Cardiac fibroblast (primary cell): ENCODE measurements at regions not wholly inside any gene's neighbourhood (a gene's known extent, or its start where the extent isn't known, plus 50 kb on each side); places are given as distances from the start of the nearest gene placed in this dataset.

ENCODE experiments used
- DNase-seq, 2 donors: peaks; one replicate each; pipeline versions ENCODE4 v3.0.0 to v3.0.0-alpha.2; 2010; ENCODE audit warnings: low read depth in 2 of 2
- H3K4me3 ChIP-seq, 2 donors: replicated peaks in 1 of 2; 1 replicate in 1 of 2; 2 replicates in 1 of 2; pipeline ENCODE4 v1.5.1; 2011; ENCODE audit warnings: low read depth in 2 of 2, low read length in 2 of 2, mild to moderate bottlenecking in 2 of 2, moderate library complexity in 1 of 2
- TF ChIP-seq, protein P1 (sequence below): IDR thresholded peaks from one replicate; pipeline ENCODE4 v1.5.1; 2011; ENCODE audit warnings: low read depth, mild to moderate bottlenecking, low read length, inconsistent platforms

DNA sequence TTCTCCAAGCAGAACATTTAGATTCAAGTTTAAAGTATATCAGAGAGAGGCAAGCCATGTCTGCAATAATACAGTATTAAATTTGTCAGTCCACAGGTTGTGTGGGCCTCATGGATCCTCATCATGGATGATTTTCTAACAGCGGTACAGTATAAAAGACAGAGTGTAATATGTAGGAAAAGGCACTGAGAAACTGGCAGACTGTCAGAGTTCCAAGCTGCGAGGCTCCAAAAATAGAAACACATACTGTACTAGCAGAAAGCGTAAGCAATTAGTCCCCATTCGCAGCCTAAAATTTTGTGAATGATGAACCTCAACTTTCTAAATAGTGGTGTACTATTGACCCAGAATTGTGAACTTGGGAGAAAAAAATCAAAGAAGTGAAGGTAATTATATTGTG lies 933.3 kb downstream of the XPNPEP1 start:
- TF ChIP-seq, protein P1, sequence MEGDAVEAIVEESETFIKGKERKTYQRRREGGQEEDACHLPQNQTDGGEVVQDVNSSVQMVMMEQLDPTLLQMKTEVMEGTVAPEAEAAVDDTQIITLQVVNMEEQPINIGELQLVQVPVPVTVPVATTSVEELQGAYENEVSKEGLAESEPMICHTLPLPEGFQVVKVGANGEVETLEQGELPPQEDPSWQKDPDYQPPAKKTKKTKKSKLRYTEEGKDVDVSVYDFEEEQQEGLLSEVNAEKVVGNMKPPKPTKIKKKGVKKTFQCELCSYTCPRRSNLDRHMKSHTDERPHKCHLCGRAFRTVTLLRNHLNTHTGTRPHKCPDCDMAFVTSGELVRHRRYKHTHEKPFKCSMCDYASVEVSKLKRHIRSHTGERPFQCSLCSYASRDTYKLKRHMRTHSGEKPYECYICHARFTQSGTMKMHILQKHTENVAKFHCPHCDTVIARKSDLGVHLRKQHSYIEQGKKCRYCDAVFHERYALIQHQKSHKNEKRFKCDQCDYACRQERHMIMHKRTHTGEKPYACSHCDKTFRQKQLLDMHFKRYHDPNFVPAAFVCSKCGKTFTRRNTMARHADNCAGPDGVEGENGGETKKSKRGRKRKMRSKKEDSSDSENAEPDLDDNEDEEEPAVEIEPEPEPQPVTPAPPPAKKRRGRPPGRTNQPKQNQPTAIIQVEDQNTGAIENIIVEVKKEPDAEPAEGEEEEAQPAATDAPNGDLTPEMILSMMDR: no peak
- no peak overlapping the region for H3K4me3 ChIP-seq
- DNase-seq: no peak

DNA sequence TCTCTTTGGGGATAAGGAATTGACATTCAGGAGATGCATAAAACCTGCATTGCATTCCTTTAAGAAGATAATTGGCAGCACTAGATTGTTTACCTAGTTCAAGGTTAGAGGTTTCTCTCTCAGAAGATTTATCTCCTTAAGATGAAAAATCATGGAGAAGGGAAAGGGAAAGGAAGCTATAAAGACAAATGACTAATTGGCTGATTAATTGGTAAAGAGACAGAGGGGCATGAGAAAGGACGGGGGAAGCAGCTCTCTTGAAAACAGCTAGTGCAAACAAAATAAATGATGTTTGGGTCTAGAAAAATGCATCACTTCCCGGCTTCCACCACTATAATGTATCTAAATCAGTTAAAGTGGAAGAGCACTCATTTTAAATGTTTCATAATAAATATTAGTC lies 941.2 kb downstream of the XPNPEP1 start:
- DNase-seq: no peak
- TF ChIP-seq, protein P1: no peak
- no peak overlapping the region for H3K4me3 ChIP-seq

DNA sequence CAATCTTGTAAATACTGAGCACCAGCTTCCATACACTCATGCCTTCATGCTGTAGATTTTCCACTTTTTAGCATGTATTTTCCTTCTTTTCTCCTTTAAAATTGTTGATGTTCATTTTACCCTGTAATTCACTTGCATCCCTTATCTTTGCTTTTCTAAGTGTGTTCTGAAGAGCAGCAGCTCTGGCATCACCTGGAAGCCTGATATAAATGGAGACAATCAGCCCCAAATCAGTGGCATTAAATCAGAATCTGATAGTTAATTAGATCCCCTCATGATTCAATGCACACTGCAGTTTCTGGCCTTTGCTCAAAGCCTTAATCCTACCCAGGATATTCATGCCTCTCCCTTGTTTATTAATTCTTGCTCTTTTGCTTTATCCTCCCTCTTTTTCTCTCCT lies 942.4 kb downstream of the XPNPEP1 start:
- TF ChIP-seq, protein P1: no peak
- H3K4me3 ChIP-seq: no peak overlapping the region
- no peak for DNase-seq

DNA sequence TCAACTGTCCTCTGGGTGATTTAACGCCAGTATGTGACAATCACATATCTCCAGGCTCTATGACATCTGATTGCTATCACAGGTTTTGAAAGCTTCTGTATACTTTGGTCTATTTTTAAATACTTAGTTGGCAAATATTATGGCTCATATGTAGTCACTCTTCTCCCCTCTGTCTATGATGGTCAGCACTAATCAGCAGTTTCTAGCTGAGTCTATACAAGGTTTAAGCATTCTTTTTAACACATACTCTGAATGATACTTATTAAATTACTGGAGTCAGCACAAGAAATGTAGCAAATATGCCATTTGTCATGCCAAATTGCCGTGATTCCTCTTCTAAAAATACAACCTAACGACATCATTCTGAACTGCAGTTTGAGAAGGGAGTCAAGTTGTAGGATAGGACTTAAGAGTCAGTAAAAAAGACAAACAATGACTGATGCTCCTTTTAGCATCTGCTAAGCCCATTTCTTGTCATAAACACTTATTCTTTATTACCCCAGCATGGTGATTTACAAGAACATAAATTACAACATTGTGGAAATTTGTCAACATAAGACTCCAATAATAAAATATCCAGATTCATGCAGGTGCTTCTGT lies 947.8 kb downstream of the XPNPEP1 start:
- H3K4me3 ChIP-seq: no peak overlapping the region
- TF ChIP-seq, protein P1: no peak
- DNase-seq: no peak

DNA sequence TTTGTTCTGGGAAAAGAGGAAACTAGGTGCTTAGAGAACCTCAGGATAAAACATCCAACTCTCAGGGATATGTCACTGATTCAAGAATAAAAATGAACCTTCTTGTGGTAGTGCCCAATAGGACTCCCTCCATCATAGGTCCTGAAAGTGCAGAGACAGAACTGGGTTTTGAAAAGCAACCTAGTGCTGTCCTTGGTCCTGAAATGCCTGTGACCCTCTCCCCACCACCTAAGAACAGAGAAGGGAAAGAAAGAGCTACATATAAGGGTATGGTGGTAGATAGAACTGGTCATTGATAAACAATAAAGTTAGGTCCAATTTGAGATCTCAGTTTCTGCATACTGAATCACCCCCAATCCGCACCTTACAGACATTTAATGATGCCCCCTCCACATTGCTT lies 953.3 kb downstream of the XPNPEP1 start:
- no peak overlapping the region for H3K4me3 ChIP-seq
- DNase-seq: peak in 1 of 2 donors; percentile 18
- TF ChIP-seq, protein P1: no peak

DNA sequence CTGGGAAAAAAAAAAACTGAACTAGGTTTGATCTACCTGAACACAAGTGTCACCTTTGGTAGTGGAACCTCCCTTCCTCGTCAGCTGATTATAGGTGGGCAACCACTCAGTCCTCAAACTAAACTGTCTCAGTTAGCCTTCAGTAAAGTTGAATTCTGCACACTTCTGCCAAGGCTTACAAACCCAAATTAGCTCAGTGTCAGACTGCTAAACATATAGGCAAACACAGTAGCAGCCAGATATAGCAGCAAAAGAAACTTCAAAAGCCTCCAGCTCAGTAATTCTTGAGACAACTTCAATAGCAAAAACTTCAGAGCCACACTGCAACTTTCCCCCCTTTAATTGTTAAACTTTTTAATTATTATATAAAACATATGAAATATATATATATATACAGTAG lies 956.9 kb downstream of the XPNPEP1 start:
- TF ChIP-seq, protein P1: no peak
- no peak overlapping the region for H3K4me3 ChIP-seq
- DNase-seq: no peak

DNA sequence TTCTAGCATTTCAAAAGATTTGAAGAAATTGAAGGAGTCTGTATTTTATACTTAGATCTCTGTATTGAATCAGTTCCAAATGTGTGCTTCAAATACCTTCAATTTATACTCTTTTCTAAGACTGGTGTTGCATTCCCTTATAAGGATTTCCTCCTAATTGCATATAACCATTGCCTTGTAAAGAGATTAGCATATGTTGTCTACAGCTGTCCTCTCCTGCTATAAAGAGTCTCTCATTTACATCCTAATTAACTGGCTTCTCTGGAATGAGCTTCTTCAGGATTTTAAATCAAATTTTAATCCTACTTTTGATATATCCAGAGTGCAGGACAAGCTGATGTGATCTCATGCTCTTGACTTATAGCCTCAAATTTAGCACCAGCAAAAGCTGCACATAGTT lies 957.3 kb downstream of the XPNPEP1 start:
- H3K4me3 ChIP-seq: no peak overlapping the region
- DNase-seq: no peak
- TF ChIP-seq, protein P1: no peak
